Astrocyte of the cerebellum (primary cell): ENCODE measurements at regions not wholly inside any gene's neighbourhood (a gene's known extent, or its start where the extent isn't known, plus 50 kb on each side); places are given as distances from the start of the nearest gene placed in this dataset.

Source experiments
- DNase-seq: peaks from one replicate; pipeline ENCODE4 v3.0.0-alpha.2; 2011; ENCODE audit warnings: low read depth
- H3K4me3 ChIP-seq: 2 replicates; pipeline ENCODE4 v1.5.1; 2011; ENCODE audit warnings: mild to moderate bottlenecking, low read depth, low read length, moderate library complexity
- CTCF ChIP-seq: IDR thresholded peaks from 2 replicates; pipeline ENCODE4 v1.5.1; 2012; ENCODE audit warnings: low read length, low read depth, moderate library complexity, mild to moderate bottlenecking; ENCODE audit errors: missing control alignments
- in situ Hi-C: cut with HindIII; loops from 2 replicates; pipeline ENCODE4 v1.10.0; 2017; ENCODE audit warnings: low sequenced_read_pairs

GRCh38 chr17:69981441-69981840 is 93.6 kb upstream of the KCNJ16 start:
- no peak for TF ChIP-seq CTCF
- DNase-seq, result no peak
- in situ Hi-C loops, result no loop called here
- no peak overlapping the region for H3K4me3 ChIP-seq

- no peak for DNase-seq
- TF ChIP-seq CTCF, result no peak
- H3K4me3 ChIP-seq, result no peak overlapping the region
- in situ Hi-C loops, result no loop called here
Measured at GRCh38 chr17:69995476-69995875, 79.5 kb upstream of the KCNJ16 start.

GRCh38 chr17:69997332-69997731 is 77.7 kb upstream of the KCNJ16 start:
- no peak for DNase-seq
- in situ Hi-C loops, result no loop called here
- no peak overlapping the region for H3K4me3 ChIP-seq
- TF ChIP-seq CTCF, result no peak

DNA sequence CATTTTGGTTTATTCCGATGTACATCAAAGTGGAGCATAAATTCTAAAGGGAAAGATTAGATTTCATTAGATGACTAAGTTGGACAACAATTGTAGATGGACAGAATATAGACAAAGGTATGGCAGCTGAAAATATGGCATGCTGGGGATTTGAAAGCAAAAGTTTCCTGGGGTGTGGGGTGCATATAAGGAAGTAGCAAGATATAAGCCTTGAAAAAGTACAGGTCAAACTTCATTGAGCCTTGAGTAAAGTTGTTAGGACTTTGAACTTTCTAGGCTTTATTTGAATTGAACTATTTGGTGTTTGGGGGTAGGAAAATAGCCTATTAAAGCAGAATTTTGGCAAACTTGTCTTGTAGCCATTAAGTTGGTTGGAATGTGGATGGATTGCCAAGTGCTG is 75.8 kb upstream of the KCNJ16 start:
- in situ Hi-C loops, result no loop called here
- TF ChIP-seq CTCF, result no peak
- H3K4me3 ChIP-seq, result no peak overlapping the region
- DNase-seq, result no peak

DNA sequence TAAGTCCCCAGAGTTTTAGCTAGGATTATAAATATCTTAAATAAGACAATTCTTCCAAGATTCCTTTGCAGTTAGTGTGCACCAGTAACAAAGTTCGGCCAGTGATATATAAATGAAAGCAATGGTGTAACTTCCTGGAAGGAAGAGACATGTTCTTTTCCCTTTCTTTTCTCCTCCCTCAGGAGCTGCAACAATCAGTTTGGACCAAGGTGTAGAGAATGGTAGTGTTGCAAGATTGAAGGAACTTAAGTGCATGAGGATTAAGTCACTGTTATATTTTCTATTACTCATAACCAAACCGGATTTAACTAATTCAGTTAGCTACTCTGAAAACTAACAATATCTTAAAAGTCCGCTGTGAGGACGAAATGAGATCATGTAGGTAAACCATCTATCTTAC is 68.9 kb upstream of the KCNJ16 start:
- in situ Hi-C loops, result no loop called here
- H3K4me3 ChIP-seq, result no peak overlapping the region
- TF ChIP-seq CTCF, result no peak
- no peak for DNase-seq

DNA sequence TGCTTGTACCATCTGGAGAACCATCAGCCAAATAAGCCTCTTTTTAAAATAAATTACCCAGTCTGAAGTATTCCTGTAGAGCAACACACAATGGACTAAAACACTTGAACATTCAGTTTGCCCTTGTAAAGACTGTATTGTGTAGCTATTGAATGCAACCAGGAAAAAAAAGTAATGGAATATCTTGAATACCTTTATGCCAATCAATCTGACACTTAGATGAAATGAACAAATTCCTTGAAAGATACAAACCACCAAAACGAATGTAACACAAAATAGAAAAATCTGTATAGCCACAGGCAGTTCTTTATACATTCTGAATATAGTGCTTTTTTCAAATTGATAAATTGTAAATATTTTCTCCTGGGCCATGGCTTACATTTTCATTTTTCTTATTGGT is 63.3 kb upstream of the KCNJ16 start:
- no peak for DNase-seq
- in situ Hi-C loops, result no loop called here
- no peak for TF ChIP-seq CTCF
- H3K4me3 ChIP-seq, result no peak overlapping the region

DNA sequence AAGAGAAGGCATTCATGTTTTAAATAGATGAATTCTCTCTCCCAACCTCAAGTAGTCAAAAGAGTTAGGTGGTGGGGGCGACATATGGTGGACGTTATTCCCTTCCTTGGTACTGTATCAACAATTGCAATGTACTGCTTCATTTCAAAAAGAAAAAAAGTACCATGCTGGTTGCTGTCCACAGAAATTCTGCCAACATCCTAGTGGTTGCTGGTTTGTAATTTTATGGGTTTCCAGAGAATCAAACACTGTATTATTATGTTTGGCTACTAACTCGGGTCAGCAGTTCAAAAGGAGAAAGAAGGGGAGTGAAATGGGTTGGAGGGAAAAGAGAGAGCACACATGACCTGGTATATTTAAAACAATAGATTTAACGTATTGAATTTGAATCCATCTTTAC is 61.1 kb upstream of the KCNJ16 start:
- peak; percentile 88 for DNase-seq
- no peak for TF ChIP-seq CTCF
- in situ Hi-C loops, result no loop called here
- H3K4me3 ChIP-seq, result no peak overlapping the region
